ENCODE measurements at regions not wholly inside any gene's neighbourhood (a gene's known extent, or its start where the extent isn't known, plus 50 kb on each side); places are given as distances from the start of the nearest gene placed in this dataset.
A peak's percentile ranks its signal among the peaks of the same experiment; 100 is the strongest.

DNA sequence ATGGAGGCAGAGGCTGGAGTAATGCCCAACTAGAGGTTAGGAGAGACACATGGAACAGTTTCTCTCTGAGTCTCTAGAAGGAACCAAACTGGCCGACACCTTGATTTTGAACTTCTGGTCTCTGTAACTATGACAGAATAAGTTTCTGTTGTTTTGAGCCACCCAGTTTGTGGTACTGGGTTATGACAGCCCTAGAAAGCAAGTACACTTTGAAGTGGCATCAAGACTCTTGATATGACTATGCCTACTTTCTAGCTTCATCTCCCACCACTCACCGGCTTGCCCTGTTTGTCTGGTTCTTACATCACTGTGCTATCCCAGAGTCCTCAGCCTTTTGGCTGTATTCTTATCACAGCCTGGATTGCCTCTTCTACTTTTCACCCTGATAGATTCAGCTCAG lies 230.3 kb upstream of the USP24 start (continued):
- TF ChIP-seq, protein P1, sequence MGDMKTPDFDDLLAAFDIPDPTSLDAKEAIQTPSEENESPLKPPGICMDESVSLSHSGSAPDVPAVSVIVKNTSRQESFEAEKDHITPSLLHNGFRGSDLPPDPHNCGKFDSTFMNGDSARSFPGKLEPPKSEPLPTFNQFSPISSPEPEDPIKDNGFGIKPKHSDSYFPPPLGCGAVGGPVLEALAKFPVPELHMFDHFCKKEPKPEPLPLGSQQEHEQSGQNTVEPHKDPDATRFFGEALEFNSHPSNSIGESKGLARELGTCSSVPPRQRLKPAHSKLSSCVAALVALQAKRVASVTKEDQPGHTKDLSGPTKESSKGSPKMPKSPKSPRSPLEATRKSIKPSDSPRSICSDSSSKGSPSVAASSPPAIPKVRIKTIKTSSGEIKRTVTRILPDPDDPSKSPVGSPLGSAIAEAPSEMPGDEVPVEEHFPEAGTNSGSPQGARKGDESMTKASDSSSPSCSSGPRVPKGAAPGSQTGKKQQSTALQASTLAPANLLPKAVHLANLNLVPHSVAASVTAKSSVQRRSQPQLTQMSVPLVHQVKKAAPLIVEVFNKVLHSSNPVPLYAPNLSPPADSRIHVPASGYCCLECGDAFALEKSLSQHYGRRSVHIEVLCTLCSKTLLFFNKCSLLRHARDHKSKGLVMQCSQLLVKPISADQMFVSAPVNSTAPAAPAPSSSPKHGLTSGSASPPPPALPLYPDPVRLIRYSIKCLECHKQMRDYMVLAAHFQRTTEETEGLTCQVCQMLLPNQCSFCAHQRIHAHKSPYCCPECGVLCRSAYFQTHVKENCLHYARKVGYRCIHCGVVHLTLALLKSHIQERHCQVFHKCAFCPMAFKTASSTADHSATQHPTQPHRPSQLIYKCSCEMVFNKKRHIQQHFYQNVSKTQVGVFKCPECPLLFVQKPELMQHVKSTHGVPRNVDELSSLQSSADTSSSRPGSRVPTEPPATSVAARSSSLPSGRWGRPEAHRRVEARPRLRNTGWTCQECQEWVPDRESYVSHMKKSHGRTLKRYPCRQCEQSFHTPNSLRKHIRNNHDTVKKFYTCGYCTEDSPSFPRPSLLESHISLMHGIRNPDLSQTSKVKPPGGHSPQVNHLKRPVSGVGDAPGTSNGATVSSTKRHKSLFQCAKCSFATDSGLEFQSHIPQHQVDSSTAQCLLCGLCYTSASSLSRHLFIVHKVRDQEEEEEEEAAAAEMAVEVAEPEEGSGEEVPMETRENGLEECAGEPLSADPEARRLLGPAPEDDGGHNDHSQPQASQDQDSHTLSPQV (IDR thresholded peaks at IDR 0.05) = no peak
- TF ChIP-seq CHD2 (IDR thresholded peaks at IDR 0.05; ENCODE audit: borderline replicate concordance, low read depth, low read length) (no peak), EED (IDR thresholded peaks at IDR 0.05; ENCODE audit: low read depth) (0 out of 2 replicates have a peak, but pooled peaks have one; percentile 40), CBFB (IDR thresholded peaks at IDR 0.05; ENCODE audit: low read depth) (peak; percentile 55; the same call in 1 of the 2 replicates), TCF3 (IDR thresholded peaks at IDR 0.05; ENCODE audit: borderline replicate concordance, insufficient read depth, low read depth, low read length) (no peak), RBBP5 (conservative IDR thresholded peaks at IDR 0.05) (no peak), NR2F1 (conservative IDR thresholded peaks at IDR 0.05) (no peak), RAD51 (IDR thresholded peaks at IDR 0.05) (no peak), SP1 (IDR thresholded peaks at IDR 0.05; ENCODE audit: low read depth, low read length) (no peak), IRF4 (IDR thresholded peaks at IDR 0.05; ENCODE audit: low read depth, low read length) (peak; percentile 87), JUND (IDR thresholded peaks at IDR 0.05; ENCODE audit: low read depth, low read length) (no peak), CHD4 (IDR thresholded peaks at IDR 0.05) (no peak), LARP7 (IDR thresholded peaks at IDR 0.05) (no peak), SMC3 (IDR thresholded peaks at IDR 0.05; ENCODE audit: borderline replicate concordance, low read length) (no peak), SIX5 (IDR thresholded peaks at IDR 0.05; ENCODE audit: low read depth, low read length, severe bottlenecking) (no peak)
- TF ChIP-seq, protein P2, sequence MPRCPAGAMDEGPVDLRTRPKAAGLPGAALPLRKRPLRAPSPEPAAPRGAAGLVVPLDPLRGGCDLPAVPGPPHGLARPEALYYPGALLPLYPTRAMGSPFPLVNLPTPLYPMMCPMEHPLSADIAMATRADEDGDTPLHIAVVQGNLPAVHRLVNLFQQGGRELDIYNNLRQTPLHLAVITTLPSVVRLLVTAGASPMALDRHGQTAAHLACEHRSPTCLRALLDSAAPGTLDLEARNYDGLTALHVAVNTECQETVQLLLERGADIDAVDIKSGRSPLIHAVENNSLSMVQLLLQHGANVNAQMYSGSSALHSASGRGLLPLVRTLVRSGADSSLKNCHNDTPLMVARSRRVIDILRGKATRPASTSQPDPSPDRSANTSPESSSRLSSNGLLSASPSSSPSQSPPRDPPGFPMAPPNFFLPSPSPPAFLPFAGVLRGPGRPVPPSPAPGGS (IDR thresholded peaks at IDR 0.05; ENCODE audit: borderline replicate concordance, insufficient read depth, low read depth, low read length, poor library complexity, severe bottlenecking) = no peak
- TF ChIP-seq, protein P3, sequence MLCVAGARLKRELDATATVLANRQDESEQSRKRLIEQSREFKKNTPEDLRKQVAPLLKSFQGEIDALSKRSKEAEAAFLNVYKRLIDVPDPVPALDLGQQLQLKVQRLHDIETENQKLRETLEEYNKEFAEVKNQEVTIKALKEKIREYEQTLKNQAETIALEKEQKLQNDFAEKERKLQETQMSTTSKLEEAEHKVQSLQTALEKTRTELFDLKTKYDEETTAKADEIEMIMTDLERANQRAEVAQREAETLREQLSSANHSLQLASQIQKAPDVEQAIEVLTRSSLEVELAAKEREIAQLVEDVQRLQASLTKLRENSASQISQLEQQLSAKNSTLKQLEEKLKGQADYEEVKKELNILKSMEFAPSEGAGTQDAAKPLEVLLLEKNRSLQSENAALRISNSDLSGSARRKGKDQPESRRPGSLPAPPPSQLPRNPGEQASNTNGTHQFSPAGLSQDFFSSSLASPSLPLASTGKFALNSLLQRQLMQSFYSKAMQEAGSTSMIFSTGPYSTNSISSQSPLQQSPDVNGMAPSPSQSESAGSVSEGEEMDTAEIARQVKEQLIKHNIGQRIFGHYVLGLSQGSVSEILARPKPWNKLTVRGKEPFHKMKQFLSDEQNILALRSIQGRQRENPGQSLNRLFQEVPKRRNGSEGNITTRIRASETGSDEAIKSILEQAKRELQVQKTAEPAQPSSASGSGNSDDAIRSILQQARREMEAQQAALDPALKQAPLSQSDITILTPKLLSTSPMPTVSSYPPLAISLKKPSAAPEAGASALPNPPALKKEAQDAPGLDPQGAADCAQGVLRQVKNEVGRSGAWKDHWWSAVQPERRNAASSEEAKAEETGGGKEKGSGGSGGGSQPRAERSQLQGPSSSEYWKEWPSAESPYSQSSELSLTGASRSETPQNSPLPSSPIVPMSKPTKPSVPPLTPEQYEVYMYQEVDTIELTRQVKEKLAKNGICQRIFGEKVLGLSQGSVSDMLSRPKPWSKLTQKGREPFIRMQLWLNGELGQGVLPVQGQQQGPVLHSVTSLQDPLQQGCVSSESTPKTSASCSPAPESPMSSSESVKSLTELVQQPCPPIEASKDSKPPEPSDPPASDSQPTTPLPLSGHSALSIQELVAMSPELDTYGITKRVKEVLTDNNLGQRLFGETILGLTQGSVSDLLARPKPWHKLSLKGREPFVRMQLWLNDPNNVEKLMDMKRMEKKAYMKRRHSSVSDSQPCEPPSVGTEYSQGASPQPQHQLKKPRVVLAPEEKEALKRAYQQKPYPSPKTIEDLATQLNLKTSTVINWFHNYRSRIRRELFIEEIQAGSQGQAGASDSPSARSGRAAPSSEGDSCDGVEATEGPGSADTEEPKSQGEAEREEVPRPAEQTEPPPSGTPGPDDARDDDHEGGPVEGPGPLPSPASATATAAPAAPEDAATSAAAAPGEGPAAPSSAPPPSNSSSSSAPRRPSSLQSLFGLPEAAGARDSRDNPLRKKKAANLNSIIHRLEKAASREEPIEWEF (IDR thresholded peaks at IDR 0.05; ENCODE audit: insufficient replicate concordance, low read depth, low read length) = no peak
- TF ChIP-seq, protein P4, sequence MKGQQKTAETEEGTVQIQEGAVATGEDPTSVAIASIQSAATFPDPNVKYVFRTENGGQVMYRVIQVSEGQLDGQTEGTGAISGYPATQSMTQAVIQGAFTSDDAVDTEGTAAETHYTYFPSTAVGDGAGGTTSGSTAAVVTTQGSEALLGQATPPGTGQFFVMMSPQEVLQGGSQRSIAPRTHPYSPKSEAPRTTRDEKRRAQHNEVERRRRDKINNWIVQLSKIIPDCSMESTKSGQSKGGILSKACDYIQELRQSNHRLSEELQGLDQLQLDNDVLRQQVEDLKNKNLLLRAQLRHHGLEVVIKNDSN (IDR thresholded peaks at IDR 0.05; ENCODE audit: borderline replicate concordance, extremely low read length, insufficient read depth, low read depth, low read length) = no peak
- TF ChIP-seq, protein P5, sequence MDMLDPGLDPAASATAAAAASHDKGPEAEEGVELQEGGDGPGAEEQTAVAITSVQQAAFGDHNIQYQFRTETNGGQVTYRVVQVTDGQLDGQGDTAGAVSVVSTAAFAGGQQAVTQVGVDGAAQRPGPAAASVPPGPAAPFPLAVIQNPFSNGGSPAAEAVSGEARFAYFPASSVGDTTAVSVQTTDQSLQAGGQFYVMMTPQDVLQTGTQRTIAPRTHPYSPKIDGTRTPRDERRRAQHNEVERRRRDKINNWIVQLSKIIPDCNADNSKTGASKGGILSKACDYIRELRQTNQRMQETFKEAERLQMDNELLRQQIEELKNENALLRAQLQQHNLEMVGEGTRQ (IDR thresholded peaks at IDR 0.05; ENCODE audit: borderline replicate concordance, low read depth, low read length) = no peak
